ENCODE measurements at regions not wholly inside any gene's neighbourhood (a gene's known extent, or its start where the extent isn't known, plus 50 kb on each side); places are given as distances from the start of the nearest gene placed in this dataset.

DNA sequence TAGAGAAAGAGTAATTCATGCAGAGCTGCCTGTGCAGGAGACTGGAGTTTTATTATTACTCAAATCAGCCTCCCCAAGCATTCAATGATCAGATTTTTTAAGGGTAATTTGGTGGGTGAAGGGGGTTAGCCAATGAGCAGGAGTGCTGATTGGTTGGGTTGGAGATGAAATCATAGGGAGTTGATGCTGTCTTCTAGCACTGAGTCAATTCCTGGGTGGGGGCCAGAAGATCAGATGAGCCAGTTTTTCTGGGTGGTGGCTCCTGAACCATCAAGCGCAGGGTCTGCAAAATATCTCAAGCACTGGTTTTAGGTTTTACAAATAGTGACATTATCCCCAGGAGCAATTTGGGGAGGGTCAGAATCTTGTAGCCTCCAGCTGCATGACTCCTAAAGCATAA is 312.8 kb upstream of the THSD7B start:
- TF ChIP-seq, protein P1, sequence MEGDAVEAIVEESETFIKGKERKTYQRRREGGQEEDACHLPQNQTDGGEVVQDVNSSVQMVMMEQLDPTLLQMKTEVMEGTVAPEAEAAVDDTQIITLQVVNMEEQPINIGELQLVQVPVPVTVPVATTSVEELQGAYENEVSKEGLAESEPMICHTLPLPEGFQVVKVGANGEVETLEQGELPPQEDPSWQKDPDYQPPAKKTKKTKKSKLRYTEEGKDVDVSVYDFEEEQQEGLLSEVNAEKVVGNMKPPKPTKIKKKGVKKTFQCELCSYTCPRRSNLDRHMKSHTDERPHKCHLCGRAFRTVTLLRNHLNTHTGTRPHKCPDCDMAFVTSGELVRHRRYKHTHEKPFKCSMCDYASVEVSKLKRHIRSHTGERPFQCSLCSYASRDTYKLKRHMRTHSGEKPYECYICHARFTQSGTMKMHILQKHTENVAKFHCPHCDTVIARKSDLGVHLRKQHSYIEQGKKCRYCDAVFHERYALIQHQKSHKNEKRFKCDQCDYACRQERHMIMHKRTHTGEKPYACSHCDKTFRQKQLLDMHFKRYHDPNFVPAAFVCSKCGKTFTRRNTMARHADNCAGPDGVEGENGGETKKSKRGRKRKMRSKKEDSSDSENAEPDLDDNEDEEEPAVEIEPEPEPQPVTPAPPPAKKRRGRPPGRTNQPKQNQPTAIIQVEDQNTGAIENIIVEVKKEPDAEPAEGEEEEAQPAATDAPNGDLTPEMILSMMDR (conservative IDR thresholded peaks at IDR 0.05; ENCODE audit: control insufficient read depth, insufficient read depth, low read depth, low read length): no peak
- DNase-seq (ENCODE audit: low read depth): no peak
- H3K4me3 ChIP-seq (ENCODE audit: control insufficient read depth, low read depth, low read length): no peak overlapping the region

DNA sequence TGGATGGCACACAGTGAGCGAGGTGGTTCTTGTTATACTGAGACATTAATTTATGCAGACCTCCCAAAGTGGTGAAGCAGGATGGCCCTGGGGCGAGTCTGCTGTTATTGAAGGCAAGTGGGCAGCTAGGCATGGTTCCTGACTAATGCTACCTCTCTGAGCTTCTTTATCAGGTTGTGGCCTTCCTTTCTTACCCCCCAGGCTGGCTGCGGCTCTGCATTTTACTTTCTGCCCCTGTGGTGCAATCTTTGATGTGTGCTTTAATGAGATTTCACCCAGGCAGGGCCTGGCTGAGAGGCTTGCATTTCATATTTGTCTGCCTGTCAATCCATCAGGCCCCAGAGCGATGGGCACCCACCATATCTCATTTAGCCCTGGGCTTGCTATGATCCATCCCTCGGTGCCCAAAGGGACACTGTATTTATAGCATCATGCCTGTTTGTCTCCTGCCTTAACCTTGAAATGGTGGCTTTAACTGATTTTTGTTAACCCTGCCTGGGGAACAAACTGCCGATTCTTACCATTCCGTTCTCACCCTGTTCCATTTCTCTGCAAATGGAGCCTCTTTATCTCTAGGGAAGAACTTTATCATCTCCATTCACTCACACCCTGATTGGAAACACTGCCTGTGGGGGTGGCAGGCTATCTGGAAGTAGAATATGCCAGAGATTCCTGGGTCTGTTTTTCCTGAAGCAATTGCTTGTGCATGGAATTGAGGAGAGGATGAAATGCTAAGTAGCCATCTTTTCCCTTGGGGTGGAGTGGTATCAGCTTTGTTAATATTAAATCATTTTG is 316.2 kb upstream of the THSD7B start:
- DNase-seq (ENCODE audit: low read depth): no peak
- TF ChIP-seq, protein P1 (conservative IDR thresholded peaks at IDR 0.05; ENCODE audit: control insufficient read depth, insufficient read depth, low read depth, low read length): no peak

DNA sequence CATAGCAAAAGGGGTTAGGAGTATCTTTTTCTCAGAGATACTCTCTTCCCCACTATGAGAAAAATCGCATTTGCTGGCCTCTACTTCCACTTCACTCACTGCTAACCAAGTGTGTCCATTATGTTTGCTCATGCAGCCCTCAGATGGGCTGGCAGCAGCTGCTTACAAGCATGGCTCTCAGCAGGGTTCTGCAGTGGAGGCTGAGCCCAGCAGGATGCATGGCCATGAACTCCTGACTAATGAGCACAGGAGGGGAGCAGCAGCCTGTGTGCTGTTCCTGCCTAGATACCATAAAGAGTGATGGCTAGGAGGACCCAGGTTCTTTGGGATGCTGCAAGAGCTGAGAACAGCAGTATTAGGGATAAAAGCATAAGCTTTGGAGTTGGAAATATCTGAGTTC is 316.9 kb upstream of the THSD7B start:
- no peak overlapping the region for H3K4me3 ChIP-seq (ENCODE audit: control insufficient read depth, low read depth, low read length)
- TF ChIP-seq, protein P1 (conservative IDR thresholded peaks at IDR 0.05; ENCODE audit: control insufficient read depth, insufficient read depth, low read depth, low read length): no peak
- DNase-seq (ENCODE audit: low read depth): no peak

More for the DNA sequence above, 316.2 kb upstream of the THSD7B start:
- no peak overlapping the region for H3K4me3 ChIP-seq (ENCODE audit: control insufficient read depth, low read depth, low read length)

DNA sequence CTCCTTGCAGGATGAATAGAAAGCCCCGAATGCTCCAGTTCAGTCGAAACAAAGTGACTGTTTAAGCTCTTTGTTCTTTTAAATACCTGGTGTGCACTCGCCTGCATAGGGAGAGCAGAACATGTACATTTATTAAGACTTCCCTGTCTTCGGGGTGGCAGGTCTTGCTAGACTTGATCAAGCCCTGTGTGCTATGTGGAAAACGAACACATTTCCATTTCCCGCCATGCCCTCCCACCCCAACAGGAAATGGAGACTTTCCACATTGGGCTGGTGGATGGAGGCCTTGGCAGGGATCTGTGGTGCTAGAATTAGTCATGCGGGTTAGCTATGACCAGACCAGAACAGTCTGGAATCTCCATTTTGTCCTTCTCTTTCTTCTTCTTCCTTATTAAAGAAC is 321.0 kb upstream of the THSD7B start:
- no peak overlapping the region for H3K4me3 ChIP-seq (ENCODE audit: control insufficient read depth, low read depth, low read length)
- DNase-seq (ENCODE audit: low read depth): no peak
- TF ChIP-seq, protein P1 (conservative IDR thresholded peaks at IDR 0.05; ENCODE audit: control insufficient read depth, insufficient read depth, low read depth, low read length): no peak

DNA sequence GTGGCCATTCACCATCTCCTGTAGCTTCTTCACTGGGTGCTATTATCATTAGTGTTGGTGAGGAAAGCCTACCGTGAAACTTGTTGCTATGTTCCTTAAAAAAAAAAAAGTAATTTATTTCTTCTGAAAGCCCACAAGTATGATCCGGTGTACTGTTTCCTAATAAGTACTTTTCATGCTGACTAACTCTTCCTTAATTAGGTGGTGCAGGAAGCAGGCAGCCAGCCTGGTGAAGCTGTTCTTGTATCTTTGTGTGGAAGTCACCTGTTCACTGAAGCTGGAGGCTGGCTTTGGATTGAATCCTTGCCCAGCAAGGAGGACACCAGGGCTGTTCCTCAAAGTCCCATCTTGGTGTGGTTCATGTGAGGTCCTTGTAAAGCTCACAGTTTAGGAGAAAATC is 321.7 kb upstream of the THSD7B start:
- DNase-seq (ENCODE audit: low read depth): no peak
- TF ChIP-seq, protein P1 (conservative IDR thresholded peaks at IDR 0.05; ENCODE audit: control insufficient read depth, insufficient read depth, low read depth, low read length): no peak
- no peak overlapping the region for H3K4me3 ChIP-seq (ENCODE audit: control insufficient read depth, low read depth, low read length)

DNA sequence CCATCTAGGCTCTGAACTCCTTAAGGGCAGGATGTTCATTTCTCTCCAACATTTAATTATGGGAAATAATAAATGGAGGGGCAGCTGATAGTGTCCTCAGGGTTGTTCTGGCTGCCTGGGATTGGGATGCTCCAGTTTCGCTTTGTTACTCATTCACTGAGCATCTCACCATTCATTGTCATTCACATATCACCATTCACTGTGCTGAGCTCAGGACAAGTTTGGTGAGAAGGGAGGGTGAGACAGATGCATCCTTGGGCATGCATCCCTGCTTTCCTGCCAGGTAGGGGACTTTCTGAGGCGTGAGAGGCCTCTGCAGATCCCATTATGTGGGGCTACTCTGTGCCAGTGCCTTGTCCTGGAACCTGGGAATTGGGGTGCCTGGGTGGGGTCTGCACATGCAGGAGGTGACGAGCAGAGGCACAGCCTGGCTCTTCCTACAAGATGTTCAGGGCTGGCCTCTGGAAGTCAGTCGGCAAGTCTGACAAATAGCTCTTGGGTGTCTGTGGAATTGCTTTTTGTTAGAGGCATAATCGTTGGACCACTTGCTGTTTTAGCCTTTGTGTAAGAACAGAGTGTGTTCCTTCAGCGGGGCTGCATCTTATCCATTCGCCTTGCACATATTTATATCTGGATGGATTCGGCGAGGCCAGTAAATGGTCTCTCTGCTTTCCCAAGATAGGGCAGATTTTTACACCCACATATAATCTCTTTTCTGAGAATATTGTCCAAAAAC is 323.2 kb upstream of the THSD7B start:
- no peak for DNase-seq (ENCODE audit: low read depth)
- TF ChIP-seq, protein P1 (conservative IDR thresholded peaks at IDR 0.05; ENCODE audit: control insufficient read depth, insufficient read depth, low read depth, low read length): no peak
- H3K4me3 ChIP-seq (ENCODE audit: control insufficient read depth, low read depth, low read length): no peak overlapping the region

Measured in fibroblast of mammary gland (primary cell).